Adipocyte (in vitro differentiated cells): ENCODE measurements at regions not wholly inside any gene's neighbourhood (a gene's known extent, or its start where the extent isn't known, plus 50 kb on each side); places are given as distances from the start of the nearest gene placed in this dataset.

Experiments
- DNase-seq: peaks from one replicate; pipeline ENCODE4 v3.0.0-alpha.2; 2015; ENCODE audit warnings: low read depth
- H3K27me3 ChIP-seq: replicated peaks from 2 replicates; pipeline ENCODE4 v1.7.0; 2013; ENCODE audit warnings: mild to moderate bottlenecking, low read length, moderate library complexity; ENCODE audit not compliant: control insufficient read depth, insufficient read depth
- H3K36me3 ChIP-seq: 2 replicates; pipeline ENCODE4 v1.7.0; 2013; ENCODE audit warnings: low read length, mild to moderate bottlenecking, moderate library complexity; ENCODE audit not compliant: control insufficient read depth, insufficient read depth, severe bottlenecking
- H3K4me1 ChIP-seq: 2 replicates; pipeline ENCODE4 v1.7.0; 2013; ENCODE audit warnings: mild to moderate bottlenecking, low read length, moderate library complexity; ENCODE audit not compliant: control insufficient read depth, insufficient read depth
- H3K4me3 ChIP-seq: 2 replicates; pipeline ENCODE4 v1.7.0; 2013; ENCODE audit warnings: mild to moderate bottlenecking, low read length, moderate library complexity
- H3K9ac ChIP-seq: 2 replicates; pipeline ENCODE4 v1.7.0; 2013; ENCODE audit warnings: mild to moderate bottlenecking, low read length, moderate library complexity
- H3K9me3 ChIP-seq: 2 replicates; pipeline ENCODE4 v1.7.0; 2013; ENCODE audit warnings: mild to moderate bottlenecking, low read length, moderate library complexity; ENCODE audit not compliant: control insufficient read depth

GRCh38 chr14:87678624-87679023 is 314.4 kb downstream of the GALC start:
- Histone ChIP-seq H3K9me3 (peaks cover 12% of the 10 kb centered on the region), H3K9ac (no peak overlapping the region), H3K4me3 (no peak overlapping the region), H3K4me1 (no peaks in the 10 kb centered on the region), H3K27me3 (no peaks in the 10 kb centered on the region), H3K36me3 (no peaks in the 10 kb centered on the region)
- no peak for DNase-seq

GRCh38 chr14:87676814-87677437 is 316.1 kb downstream of the GALC start:
- no peaks in the 10 kb centered on the region for H3K27me3 ChIP-seq
- no peaks in the 10 kb centered on the region for H3K9me3 ChIP-seq
- H3K36me3 ChIP-seq: no peaks in the 10 kb centered on the region
- no peak overlapping the region for H3K4me3 ChIP-seq
- H3K4me1 ChIP-seq: no peaks in the 10 kb centered on the region
- no peak for DNase-seq
- H3K9ac ChIP-seq: no peak overlapping the region

- Histone ChIP-seq H3K4me1 (no peaks in the 10 kb centered on the region), H3K36me3 (no peaks in the 10 kb centered on the region), H3K9ac (no peak overlapping the region), H3K4me3 (no peak overlapping the region), H3K9me3 (no peaks in the 10 kb centered on the region), H3K27me3 (no peaks in the 10 kb centered on the region)
- no peak for DNase-seq
Measured at GRCh38 chr14:87667659-87668058, 325.3 kb downstream of the GALC start.

DNA sequence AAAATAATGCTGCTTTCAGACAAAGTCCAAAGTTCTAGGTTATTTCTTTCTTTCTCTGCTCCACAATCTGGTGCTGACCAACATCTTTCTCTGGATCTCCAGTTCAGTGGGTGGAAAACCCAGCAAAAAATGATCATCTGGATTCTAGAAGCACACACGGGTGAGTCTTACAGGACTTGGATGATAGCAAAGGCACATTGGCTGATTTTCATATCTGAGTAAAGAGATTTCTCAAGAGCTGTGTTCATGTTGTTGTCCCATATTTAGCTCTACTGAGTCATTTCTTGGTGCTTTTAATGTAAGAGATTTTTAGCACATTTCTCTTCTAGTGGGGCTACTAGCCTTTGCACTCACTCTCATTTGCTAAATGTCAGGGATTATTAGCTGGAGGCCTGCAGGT is 336.7 kb downstream of the GALC start:
- Histone ChIP-seq H3K4me1 (peaks cover 9% of the 10 kb centered on the region), H3K9me3 (no peaks in the 10 kb centered on the region), H3K9ac (peak overlapping the region; percentile 1), H3K4me3 (no peak overlapping the region), H3K36me3 (no peaks in the 10 kb centered on the region), H3K27me3 (no peaks in the 10 kb centered on the region)
- DNase-seq: no peak

DNA sequence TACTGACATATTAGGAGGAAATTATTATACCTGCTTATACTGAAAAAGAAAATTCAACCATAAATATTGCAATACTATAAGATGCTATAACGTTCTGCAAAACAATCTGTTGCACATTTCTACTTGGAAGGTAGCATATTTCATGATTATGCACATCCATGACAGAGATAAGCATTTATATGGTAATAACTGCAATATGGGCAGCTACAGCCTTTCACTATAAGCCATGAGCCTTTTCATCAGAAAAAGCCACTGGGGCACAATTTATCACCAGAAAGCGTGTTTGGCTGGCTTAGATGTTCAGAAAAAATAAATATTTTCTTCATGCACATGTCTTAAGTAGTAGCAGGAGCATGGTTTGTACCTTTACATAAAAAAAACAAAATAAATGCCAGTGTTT is 340.7 kb downstream of the GALC start:
- Histone ChIP-seq H3K27me3 (no peaks in the 10 kb centered on the region), H3K9me3 (peaks cover 8% of the 10 kb centered on the region), H3K36me3 (no peaks in the 10 kb centered on the region), H3K9ac (no peak overlapping the region), H3K4me1 (peaks cover 9% of the 10 kb centered on the region), H3K4me3 (no peak overlapping the region)
- DNase-seq: no peak

- DNase-seq: no peak
- H3K4me3 ChIP-seq: no peak overlapping the region
- H3K27me3 ChIP-seq: no peaks in the 10 kb centered on the region
- peaks cover 15% of the 10 kb centered on the region for H3K4me1 ChIP-seq
- H3K9ac ChIP-seq: no peak overlapping the region
- peaks cover 4% of the 10 kb centered on the region for H3K9me3 ChIP-seq
- no peaks in the 10 kb centered on the region for H3K36me3 ChIP-seq
Measured at GRCh38 chr14:87644689-87645088, 348.3 kb downstream of the GALC start.

- Histone ChIP-seq H3K4me3 (peak overlapping the region; percentile 1), H3K36me3 (no peaks in the 10 kb centered on the region), H3K27me3 (no peaks in the 10 kb centered on the region), H3K9me3 (no peaks in the 10 kb centered on the region), H3K4me1 (peaks cover 15% of the 10 kb centered on the region), H3K9ac (no peak overlapping the region)
- DNase-seq: no peak
Measured at GRCh38 chr14:87643005-87643404, 350.0 kb downstream of the GALC start.

DNA sequence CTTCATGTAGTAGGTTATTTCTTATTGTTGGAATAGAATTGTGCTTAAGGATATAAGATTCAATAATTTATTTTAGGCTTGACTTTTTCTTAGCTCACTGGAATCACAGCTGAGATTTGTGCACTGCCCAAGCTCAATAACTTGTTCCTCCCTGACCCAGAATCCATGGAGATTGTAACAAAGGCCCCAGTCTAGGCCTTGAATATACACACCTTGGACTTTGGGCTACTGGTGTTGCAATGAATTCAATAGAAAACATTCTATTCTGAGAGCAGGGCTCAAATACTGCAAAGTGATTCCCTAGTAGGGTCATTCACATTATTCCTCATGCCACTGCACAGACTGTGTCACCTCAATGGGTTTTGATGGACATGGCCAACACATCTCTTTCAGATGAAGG is 352.4 kb downstream of the GALC start:
- Histone ChIP-seq H3K27me3 (no peaks in the 10 kb centered on the region), H3K36me3 (no peaks in the 10 kb centered on the region), H3K4me1 (peaks cover 31% of the 10 kb centered on the region), H3K9ac (no peak overlapping the region), H3K9me3 (no peaks in the 10 kb centered on the region), H3K4me3 (no peak overlapping the region)
- no peak for DNase-seq

DNA sequence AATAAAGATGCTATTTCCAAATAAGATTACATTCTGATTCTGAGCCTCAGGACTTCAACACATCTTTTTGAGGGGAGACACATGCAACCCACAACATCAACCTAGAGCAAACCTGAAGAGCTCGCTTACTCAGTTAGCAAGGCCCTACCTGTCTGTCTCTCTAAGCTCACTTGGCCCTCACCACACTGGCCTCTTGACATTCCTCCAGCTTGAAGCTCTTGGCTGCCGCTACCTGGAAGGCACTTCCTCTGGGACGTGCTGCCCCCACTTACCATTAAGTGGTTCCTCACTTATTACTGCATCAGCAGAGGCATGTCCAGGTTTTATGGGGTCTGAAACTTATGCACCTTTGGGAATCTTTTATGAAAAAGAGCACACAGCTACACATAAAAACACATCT is 354.8 kb downstream of the GALC start:
- no peaks in the 10 kb centered on the region for H3K27me3 ChIP-seq
- no peak for DNase-seq
- H3K4me3 ChIP-seq: no peak overlapping the region

DNA sequence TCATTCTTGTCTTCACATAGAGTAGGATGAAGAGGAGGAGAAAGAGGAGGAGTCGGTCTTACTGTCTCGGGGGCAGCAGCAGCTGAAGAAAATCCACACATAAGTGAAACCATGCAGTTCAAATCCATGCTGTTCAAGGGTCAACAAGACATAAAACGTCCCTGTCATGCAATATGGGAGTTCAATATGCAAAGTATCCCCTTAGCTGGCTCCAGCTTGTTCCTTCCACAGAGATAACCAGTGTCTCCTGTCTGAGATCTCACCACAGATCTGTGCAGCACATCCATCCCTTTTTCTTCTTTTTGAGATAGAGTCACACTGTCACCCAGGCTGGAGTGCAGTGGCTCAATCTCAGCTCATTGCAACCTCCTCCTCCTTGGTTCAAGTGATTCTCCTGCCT is 357.5 kb downstream of the GALC start:
- no peaks in the 10 kb centered on the region for H3K36me3 ChIP-seq
- no peak overlapping the region for H3K9ac ChIP-seq
- no peaks in the 10 kb centered on the region for H3K27me3 ChIP-seq
- H3K4me1 ChIP-seq: peaks cover 34% of the 10 kb centered on the region
- H3K9me3 ChIP-seq: no peaks in the 10 kb centered on the region
- DNase-seq: no peak
- H3K4me3 ChIP-seq: no peak overlapping the region

More for the DNA sequence above, 354.8 kb downstream of the GALC start:
- Histone ChIP-seq H3K9ac (no peak overlapping the region), H3K4me1 (peaks cover 30% of the 10 kb centered on the region), H3K9me3 (no peaks in the 10 kb centered on the region), H3K36me3 (no peaks in the 10 kb centered on the region)

DNA sequence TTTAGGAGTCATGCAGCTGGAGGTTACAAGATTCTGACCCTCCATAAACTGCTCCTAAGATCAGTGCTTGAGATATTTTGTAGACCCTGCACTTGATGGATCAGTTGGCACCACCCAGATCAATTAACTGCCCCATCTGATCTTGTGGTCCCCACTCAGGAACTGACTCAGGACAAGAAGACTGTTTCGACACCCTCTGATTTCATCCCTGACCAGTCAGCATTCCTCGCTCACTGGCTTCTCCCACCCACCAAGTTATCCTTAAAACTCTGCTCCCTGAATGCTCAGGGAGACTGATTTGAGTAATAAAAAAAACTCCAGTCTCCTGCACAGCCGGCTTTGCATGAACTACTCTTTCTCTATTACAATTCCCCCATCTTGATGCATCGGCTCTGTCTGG is 360.2 kb downstream of the GALC start:
- H3K36me3 ChIP-seq: no peaks in the 10 kb centered on the region
- H3K9ac ChIP-seq: no peak overlapping the region
- no peak overlapping the region for H3K4me3 ChIP-seq
- no peak for DNase-seq
- H3K27me3 ChIP-seq: no peaks in the 10 kb centered on the region
- no peaks in the 10 kb centered on the region for H3K9me3 ChIP-seq
- peaks cover 59% of the 10 kb centered on the region for H3K4me1 ChIP-seq

DNA sequence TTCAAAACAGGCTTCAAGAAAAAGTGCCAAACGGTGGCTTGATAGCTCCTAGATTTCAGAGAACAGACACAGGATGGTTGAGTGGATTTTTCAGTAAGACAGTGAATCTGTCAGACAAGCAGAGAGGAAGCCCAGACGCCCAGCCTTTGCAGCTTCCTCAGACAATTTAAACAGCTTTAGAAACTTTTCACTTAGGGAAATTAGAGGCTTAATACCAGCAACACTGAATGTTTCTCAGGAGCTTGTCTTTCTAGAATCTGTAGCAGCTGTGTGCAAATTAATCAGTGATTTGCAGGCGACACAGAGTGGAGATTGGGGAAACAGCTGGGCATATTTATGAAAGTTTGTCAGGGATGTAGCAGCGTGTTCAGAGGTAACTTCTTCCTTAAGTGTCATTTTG is 362.1 kb downstream of the GALC start:
- H3K9me3 ChIP-seq: no peaks in the 10 kb centered on the region
- no peak overlapping the region for H3K4me3 ChIP-seq
- H3K4me1 ChIP-seq: peaks cover 64% of the 10 kb centered on the region
- no peaks in the 10 kb centered on the region for H3K27me3 ChIP-seq
- H3K9ac ChIP-seq: peak overlapping the region; percentile 10
- H3K36me3 ChIP-seq: no peaks in the 10 kb centered on the region
- DNase-seq: no peak
